ENCODE measurements at regions not wholly inside any gene's neighbourhood (a gene's known extent, or its start where the extent isn't known, plus 50 kb on each side); places are given as distances from the start of the nearest gene placed in this dataset.

GRCh38 chr3:29152379-29152778 lies 128.5 kb upstream of the RBMS3 start:
- CTCF ChIA-PET, result no interaction called here
- Histone ChIP-seq H3K27ac (ENCODE audit: low read depth, low read length) (no peak overlapping the region), H3K9ac (ENCODE audit: low read length) (no peak overlapping the region), H4K20me1 (ENCODE audit: insufficient read depth) (no peaks in the 10 kb centered on the region), H3K9me2 (ENCODE audit: insufficient read depth) (no peaks in the 10 kb centered on the region), H3K27me3 (ENCODE audit: insufficient read depth, low read length) (no peaks in the 10 kb centered on the region), H3K9me3 (ENCODE audit: control insufficient read depth in 1 of 2, insufficient read depth in 1 of 2, low read depth in 1 of 2, low read length in 2 of 2) (no peaks in the 10 kb centered on the region), H3K4me2 (ENCODE audit: low read length) (no peak overlapping the region), H3K36me3 (ENCODE audit: control insufficient read depth in 1 of 2, insufficient read depth in 2 of 2, low read length in 2 of 2) (no peaks in the 10 kb centered on the region), H3K4me3 (replicated peaks in 1 of 2; ENCODE audit: low read depth in 1 of 2, low read length in 2 of 2) (no peak overlapping the region), H2AFZ (ENCODE audit: low read depth, low read length, poor library complexity, severe bottlenecking) (no peak overlapping the region), H3K4me1 (ENCODE audit: control insufficient read depth in 1 of 2, insufficient read depth in 2 of 2, low read length in 2 of 2) (no peaks in the 10 kb centered on the region), H3K79me2 (ENCODE audit: insufficient read depth, low read length) (no peaks in the 10 kb centered on the region)
- BruUV-seq (replicated peaks), result no TSS peak
- RAD21 ChIA-PET (ENCODE audit: low non-redundant PET in 1 of 2, low total read pairs in 2 of 2, uncharacterized antibody in 2 of 2, unreplicated experiment in 2 of 2), result no interaction called here
- TF ChIP-seq CTCF (IDR thresholded peaks at IDR 0.05 in 2 of 3, conservative IDR thresholded peaks at IDR 0.05 in 1 of 3; ENCODE audit: borderline replicate concordance in 1 of 3, insufficient read depth in 1 of 3, low read depth in 2 of 3, low read length in 2 of 3), result 0 out of 6 replicates have a peak, but pooled peaks of 1 of the 3 experiments have one; percentile 16
- TF ChIP-seq YY1 (IDR thresholded peaks at IDR 0.05; ENCODE audit: extremely low read depth, insufficient replicate concordance, low read depth, low read length), result no peak
- TF ChIP-seq EGR1 (IDR thresholded peaks at IDR 0.05; ENCODE audit: low read depth), result no peak
- no peak for TF ChIP-seq ZFX (IDR thresholded peaks at IDR 0.05)
- no peak for TF ChIP-seq ATF3 (IDR thresholded peaks at IDR 0.05)
- no peak for TF ChIP-seq RAD21 (IDR thresholded peaks at IDR 0.05; ENCODE audit: low read depth)
- POLR2A ChIA-PET, result no interaction called here
- DNase-seq (ENCODE audit: low read depth, low spot score) (no peak), ATAC-seq (no peak)
- intact Hi-C loops (cut with micrococcal nuclease), result no loop called here

- CTCF ChIA-PET, result no interaction called here
- TF ChIP-seq POLR2A (IDR thresholded peaks at IDR 0.05; ENCODE audit: borderline replicate concordance, extremely low read depth, insufficient read depth, insufficient read length) (no peak), ATF3 (IDR thresholded peaks at IDR 0.05) (no peak), FOSL1 (IDR thresholded peaks at IDR 0.05; ENCODE audit: low read depth) (no peak), MAX (IDR thresholded peaks at IDR 0.05) (no peak), REST (IDR thresholded peaks at IDR 0.05; ENCODE audit: low read depth) (no peak), TCF7L2 (IDR thresholded peaks at IDR 0.05; ENCODE audit: borderline replicate concordance, extremely low read depth, insufficient read depth, insufficient read length) (no peak), RAD21 (IDR thresholded peaks at IDR 0.05; ENCODE audit: low read depth) (no peak), ZNF274 (IDR thresholded peaks at IDR 0.05; ENCODE audit: low read depth, low read length) (no peak), SIN3A (IDR thresholded peaks at IDR 0.05; ENCODE audit: low read depth) (no peak), ZFX (IDR thresholded peaks at IDR 0.05) (no peak)
Measured at GRCh38 chr3:29153811-29154210, 127.1 kb upstream of the RBMS3 start.

More at GRCh38 chr3:29153811-29154210, 127.1 kb upstream of the RBMS3 start:
- ChIA-PET POLR2A (no interaction called here), RAD21 (ENCODE audit: low non-redundant PET in 1 of 2, low total read pairs in 2 of 2, uncharacterized antibody in 2 of 2, unreplicated experiment in 2 of 2) (no interaction called here)
- Histone ChIP-seq H4K20me1 (ENCODE audit: insufficient read depth) (no peaks in the 10 kb centered on the region), H3K9me2 (ENCODE audit: insufficient read depth) (no peaks in the 10 kb centered on the region), H3K9me3 (ENCODE audit: control insufficient read depth in 1 of 2, insufficient read depth in 1 of 2, low read depth in 1 of 2, low read length in 2 of 2) (no peaks in the 10 kb centered on the region), H3K4me2 (ENCODE audit: low read length) (no peak overlapping the region), H3K4me3 (replicated peaks in 1 of 2; ENCODE audit: low read depth in 1 of 2, low read length in 2 of 2) (no peak overlapping the region), H3K36me3 (ENCODE audit: control insufficient read depth in 1 of 2, insufficient read depth in 2 of 2, low read length in 2 of 2) (no peaks in the 10 kb centered on the region), H3K27ac (ENCODE audit: low read depth, low read length) (no peak overlapping the region), H3K27me3 (ENCODE audit: insufficient read depth, low read length) (no peaks in the 10 kb centered on the region), H3K4me1 (ENCODE audit: control insufficient read depth in 1 of 2, insufficient read depth in 2 of 2, low read length in 2 of 2) (no peaks in the 10 kb centered on the region), H3K9ac (ENCODE audit: low read length) (no peak overlapping the region), H3K79me2 (ENCODE audit: insufficient read depth, low read length) (no peaks in the 10 kb centered on the region), H2AFZ (ENCODE audit: low read depth, low read length, poor library complexity, severe bottlenecking) (no peak overlapping the region)
- DNase-seq (ENCODE audit: low read depth, low spot score) (no peak), ATAC-seq (no peak)
- BruUV-seq (replicated peaks), result no TSS peak
- intact Hi-C loops (cut with micrococcal nuclease), result no loop called here

Data from HCT116 (cell line).